HG03060 (cell line): ENCODE measurements at regions not wholly inside any gene's neighbourhood (a gene's known extent, or its start where the extent isn't known, plus 50 kb on each side); places are given as distances from the start of the nearest gene placed in this dataset.

Source experiments
- ATAC-seq: cut with Tn5 transposase; IDR thresholded peaks from one replicate; pipeline ENCODE4 v1.9.1; 2021; ENCODE audit warnings: low read depth, moderate number of reproducible peaks; ENCODE audit not compliant: unreplicated experiment

DNA sequence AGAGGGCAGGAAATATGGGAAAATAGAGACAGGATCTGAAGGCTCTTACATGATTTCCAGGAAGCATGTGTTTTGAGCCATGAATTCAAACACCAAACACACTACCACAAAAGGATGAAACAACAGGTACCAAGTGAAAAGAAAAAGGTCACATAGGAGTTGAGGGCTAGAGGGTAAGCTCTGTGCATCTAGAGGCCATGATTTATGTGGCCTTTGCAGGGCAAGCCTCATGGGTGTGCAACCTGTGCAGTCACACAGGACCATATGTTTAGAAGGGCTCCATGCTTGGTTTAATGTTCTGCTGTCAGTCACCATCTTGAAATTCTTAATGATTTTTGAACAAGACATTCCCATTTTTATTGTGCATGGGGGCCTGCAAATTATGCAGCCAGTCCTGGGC, 134.5 kb upstream of the CCDC68 start:
- ATAC-seq = no peak

- ATAC-seq = no peak
Measured at GRCh38 chr18:55093295-55093694, 134.0 kb upstream of the CCDC68 start.

- no peak for ATAC-seq
Measured at GRCh38 chr18:55092166-55092565, 132.9 kb upstream of the CCDC68 start.

DNA sequence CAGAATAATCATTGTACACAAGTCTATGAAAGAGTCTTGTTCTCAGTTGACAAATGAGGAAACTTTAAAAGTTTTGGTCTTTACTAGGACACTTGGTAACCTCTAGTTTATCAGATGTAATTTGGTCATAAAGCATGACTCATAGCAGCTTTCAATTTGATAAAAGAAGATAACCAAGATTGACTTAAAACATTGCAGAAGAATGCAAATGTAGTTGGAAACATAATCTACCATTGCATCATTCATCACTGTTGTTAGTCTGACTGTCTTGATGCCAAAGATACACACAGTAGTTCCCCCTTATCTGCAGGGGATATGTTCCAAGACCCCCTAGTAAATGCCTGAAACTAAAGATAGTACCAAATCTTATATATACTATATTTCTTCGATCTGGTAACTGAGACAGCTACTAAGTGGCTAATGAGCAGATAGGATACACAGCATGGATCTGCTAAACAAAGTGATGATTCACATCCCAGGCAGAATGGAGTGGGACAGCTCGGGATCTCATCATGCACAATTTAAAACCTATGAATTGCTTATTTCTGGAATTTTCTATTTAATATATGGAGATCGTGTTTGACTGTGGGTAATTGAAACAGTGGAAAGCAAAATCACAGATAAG, 131.4 kb upstream of the CCDC68 start:
- ATAC-seq = no peak

GRCh38 chr18:55089610-55090009, 130.3 kb upstream of the CCDC68 start:
- no peak for ATAC-seq

DNA sequence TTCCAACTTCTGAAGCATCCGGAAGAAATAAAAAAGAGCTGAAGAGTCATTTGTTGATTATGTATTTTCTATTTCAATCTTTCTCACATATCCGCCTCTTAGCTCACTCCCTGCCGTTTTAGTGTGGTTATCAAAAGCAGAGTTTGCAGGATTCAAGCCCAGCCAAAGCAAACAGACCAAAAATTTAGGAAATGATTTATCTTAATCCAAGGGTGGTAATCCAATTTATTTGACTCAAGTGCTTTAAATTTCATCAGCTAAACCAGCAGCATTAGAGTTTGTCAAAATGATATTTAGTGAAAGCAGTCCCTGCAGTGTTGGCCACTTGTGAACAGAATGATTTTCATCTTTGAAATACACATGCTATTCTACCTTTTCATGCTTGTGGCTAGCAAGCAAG, 129.3 kb upstream of the CCDC68 start:
- no peak for ATAC-seq

DNA sequence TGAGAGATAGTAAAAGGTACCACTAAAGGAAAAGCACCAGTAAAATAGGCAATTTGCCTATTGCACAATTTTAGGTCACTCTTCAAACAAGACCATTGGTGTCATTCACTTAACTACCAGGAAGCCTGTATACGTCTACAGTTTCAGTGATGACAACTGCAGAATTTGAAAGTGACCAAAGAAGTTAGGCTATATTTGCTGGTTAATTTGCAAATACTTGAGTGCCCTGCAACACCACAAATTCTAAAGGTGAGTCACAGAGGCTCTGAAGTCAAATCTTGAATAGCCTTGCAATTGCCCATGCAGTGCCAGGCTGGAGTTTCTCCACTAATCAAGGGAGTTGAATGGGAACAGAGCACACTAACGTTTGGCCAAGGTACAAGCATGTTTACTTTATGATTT, 128.7 kb upstream of the CCDC68 start:
- peak; percentile 69 for ATAC-seq

DNA sequence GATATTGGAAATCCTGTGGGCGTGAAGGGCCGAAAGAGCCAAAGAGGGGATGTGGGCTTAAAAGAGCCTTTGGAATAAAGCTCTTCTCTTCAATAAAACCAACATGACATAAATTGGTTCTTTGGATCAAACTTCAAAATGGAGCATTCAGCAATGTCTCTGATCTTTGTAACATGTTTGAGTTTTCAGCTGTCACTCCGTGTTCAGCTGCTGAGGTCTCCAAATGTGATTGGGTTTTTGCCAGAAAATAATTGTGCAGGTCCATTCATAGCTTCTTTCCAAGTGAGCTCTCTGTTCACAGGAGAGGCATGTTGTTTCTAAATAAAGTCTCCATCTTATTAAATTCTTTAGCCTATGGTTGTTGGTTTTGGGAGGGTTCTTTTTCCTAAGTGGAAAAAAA, 127.6 kb upstream of the CCDC68 start:
- no peak for ATAC-seq

DNA sequence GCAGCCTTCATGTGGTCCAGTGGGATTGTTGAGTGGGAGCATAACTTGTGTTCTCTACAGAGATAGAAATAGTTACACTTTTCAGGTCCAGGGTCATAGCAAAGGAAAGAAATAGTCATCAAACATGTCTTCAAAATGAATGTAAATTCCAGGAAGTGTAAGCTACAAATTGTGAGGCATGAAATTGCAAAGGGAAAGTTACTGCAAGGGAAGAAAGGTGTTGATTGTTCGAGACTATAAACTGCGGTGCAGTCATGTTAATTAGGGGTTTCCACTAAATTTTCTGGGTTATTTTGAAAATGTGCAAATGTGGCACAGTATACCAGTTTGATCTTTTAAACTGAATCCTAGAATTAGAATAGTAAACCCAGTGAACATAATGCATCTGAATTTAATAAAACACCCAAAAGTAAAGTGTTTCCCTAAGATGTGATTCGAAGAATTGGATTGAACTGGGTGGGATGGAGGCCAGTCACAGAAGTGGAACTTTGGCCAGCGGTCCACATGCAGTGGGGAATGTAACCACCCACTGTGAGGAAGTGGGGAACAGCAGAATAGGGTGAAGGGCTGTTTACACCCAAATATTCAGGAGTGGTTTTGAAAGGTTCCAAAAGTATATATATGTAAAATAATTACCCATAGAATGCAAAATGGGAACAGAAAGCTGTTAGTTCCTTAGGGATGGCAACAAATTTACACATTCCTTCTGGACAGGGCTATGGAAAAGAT, 126.5 kb upstream of the CCDC68 start:
- no peak for ATAC-seq

GRCh38 chr18:55084550-55084949, 125.3 kb upstream of the CCDC68 start:
- no peak for ATAC-seq

DNA sequence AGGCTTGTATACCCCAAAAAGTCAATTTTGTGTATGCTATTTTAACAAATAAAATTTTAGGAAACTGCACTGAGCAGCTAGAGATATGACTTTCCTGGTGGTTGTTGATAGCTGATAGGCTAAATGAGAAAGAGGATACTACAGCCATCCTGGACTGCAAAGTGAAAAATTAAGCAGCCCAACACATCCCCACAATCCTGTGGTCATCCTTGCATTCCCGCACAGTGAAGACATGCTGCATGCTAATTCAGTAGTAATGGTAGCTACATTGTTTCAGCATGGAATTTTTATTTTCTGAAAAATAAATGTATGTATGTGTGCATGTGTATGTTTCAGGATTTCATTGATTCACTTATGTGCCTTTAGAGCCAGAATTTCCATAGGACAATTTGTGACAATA, 124.2 kb upstream of the CCDC68 start:
- ATAC-seq = no peak

- ATAC-seq = no peak
Measured at GRCh38 chr18:55079481-55080355, 120.5 kb upstream of the CCDC68 start.

- no peak for ATAC-seq
Measured at GRCh38 chr18:55079067-55079466, 119.8 kb upstream of the CCDC68 start.

- no peak for ATAC-seq
Measured at GRCh38 chr18:55078303-55078932, 119.2 kb upstream of the CCDC68 start.

DNA sequence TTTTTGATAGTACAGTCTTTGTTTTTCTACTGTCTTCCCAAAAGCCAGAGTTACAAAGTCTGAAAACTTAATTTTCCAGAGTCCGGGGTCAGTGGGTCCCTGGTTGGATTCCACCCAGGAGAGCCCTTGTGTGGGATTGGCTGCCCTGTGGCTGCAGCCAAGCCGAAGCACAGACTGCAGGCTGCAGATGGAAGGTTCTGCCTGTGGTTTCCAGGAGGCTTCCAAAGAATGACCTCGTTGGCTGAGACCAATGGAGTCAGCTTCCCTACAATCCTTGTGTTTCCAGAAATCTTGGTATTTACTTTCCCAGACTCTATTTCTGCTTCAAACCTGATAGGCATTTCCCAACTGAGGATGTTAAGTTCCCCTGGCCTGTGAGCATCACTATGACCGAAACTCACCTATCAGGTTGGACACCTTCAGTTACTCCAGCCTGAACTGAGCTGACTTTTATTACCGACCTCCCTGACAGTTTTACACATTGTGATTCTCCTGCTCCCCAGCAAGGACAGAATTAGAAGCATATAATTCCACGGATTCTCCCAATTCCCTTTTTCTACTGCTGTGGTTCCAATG, 117.5 kb upstream of the CCDC68 start:
- ATAC-seq = no peak

DNA sequence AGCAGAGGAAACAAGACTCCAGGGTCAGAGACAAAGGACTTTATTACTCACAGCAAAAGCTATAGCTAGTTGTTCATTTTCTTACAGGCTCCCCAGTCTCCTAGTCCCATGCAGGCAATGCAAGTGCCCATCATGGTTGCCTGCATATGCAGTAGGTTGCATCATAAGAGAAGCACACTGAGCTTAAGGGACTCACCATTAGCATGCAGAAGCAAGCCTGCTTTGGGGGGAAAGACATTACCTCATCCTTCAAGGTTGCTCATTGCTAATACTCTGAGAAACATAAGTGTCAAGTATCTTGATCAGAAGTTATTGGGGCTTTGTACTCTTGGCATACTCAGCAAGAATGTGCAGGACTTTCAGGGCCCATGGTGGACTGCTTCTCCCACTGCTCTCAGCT, 114.6 kb upstream of the CCDC68 start:
- ATAC-seq = no peak

DNA sequence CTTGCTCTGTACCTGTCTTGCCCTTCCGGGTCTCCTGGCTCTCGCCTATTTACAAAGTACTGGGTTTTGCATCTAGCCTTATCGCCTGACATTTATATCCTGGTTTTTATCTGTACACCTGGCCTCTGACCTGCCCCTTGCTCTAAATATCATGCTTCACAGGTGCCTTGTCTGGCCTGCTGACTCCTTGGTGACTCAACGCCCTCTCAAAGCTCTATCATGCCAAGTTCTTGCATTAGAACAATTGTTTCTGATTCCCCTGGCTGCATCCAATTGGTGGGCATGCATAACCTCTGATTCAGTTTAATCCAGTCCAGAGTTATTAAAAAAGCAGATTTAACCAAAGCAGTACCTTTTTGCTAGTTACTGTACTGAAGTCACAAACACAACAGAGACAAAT, 113.9 kb upstream of the CCDC68 start:
- no peak for ATAC-seq

GRCh38 chr18:55072698-55073097, 113.4 kb upstream of the CCDC68 start:
- no peak for ATAC-seq

- no peak for ATAC-seq
Measured at GRCh38 chr18:55072181-55072580, 112.9 kb upstream of the CCDC68 start.

- ATAC-seq = peak; percentile 69
Measured at GRCh38 chr18:55069497-55069896, 110.2 kb upstream of the CCDC68 start.

DNA sequence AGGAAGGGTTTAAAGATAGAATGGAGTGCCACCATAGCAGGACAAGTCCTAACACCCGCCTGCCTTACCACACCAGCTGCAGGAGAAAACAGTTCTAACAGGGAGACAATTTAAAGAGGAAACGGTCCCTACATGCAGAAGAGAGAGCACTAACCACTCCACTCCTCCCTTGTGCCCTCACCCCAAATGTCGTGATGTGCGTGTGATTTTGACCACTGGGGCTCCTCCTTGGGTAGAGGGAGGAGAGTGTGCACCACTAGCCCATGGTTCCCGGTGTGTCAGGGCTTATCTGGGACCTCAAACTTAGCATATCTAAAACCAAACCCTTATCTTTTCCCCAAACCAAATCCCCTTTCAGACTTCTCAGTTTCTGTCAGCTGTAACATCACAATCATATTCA, 105.5 kb upstream of the CCDC68 start:
- ATAC-seq = peak; percentile 56
